GM18870 (cell line): ENCODE measurements at regions not wholly inside any gene's neighbourhood (a gene's known extent, or its start where the extent isn't known, plus 50 kb on each side); places are given as distances from the start of the nearest gene placed in this dataset.

Experiments
- ATAC-seq: cut with Tn5 transposase; IDR thresholded peaks from one replicate; pipeline ENCODE4 v1.9.1; 2021; ENCODE audit warnings: moderate library complexity; ENCODE audit not compliant: unreplicated experiment

DNA sequence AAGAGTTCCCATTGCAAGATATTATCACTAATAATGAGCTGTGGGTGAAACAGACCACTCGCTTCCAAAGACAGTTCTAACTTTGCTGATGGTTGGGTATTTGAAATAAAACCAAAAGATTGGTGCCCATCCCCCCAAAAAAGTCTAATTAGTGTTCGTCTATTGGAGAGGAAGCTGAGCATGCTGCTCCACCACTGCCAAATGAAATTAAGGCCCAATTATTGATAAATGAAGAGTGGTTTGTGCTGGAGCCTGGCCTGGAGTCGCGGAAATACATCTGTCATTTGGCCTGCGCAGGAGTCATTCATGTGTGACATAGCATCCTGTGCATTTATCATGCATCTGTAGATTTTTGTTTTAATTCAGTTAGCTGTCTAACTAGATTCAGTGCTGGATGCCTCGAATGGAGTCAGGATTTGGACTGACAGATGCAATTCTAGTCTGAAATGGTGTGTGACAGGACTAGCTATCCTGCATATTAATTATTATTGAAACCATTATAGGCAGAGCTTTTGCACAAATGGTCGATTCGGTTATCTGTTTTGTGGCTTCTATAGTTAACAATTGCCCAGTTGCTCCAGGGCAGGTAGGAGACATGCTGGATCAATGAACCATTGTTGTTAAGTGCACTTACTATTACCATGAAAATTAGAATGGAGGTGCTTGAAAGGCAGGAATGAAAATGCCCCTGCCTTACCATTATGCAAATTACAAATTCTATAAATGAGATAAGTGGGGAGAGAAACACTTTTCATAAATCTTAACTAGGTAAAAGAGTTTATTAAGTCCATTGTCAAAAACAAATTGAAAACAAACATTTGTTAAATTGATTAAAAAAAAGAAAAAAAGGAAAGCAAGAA, 450.4 kb upstream of the TCF4 start:
- no peak for ATAC-seq

DNA sequence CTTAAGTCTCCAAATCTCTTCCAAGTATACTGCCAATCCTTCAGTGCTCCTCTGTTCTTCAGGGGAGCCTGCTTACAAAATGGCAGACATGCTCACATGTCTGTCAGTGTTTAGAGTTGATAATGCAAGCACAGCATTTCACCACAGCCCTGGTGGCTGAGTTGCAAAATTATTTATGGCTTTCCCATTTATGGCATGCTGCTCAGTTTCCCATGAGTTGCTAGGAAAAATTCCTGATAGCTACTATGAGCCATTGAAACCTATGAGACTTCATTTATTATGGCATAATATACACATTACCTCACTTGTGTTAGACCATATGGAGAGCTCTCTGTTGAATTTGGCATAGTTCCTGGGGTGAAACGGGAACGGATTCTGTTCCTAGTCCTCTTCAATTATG, 448.7 kb upstream of the TCF4 start:
- ATAC-seq, result no peak

DNA sequence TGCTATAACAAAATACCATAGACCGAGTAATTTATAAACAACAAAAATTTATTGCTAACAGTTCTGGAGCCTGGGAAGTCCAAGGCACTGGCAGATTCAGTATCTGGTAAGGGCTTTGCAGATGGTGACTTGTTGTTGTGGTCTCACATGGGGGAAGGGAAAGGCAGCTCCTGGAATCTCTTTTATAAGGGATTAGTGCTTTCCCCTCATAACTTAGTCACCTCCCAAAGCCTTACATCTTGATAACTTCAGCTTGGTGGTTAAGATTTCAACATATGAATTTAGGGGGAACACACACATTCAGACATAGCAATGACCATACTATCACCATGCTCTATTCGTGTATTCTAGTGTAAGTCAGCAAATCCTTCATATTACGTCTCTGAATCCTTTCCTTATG, 447.6 kb upstream of the TCF4 start:
- no peak for ATAC-seq

DNA sequence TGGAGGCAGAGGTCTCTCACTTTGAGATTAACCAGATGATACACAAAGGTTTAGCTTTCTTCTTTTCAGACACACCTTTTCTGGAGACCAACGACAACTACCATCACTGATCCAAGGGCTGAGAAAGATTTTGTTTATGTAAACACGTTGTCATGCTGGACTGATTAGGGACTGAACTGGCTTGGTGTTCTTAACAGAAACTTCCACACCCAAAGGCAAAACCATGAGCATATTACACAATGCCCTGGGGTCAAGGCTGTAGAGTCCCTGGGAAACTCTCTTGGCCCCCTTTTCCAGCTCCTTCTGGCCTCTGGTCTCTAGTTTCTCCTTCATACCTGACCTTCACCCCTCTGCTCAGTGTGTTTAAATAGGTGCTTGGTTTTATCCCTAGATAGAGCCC, 447.0 kb upstream of the TCF4 start:
- no peak for ATAC-seq

DNA sequence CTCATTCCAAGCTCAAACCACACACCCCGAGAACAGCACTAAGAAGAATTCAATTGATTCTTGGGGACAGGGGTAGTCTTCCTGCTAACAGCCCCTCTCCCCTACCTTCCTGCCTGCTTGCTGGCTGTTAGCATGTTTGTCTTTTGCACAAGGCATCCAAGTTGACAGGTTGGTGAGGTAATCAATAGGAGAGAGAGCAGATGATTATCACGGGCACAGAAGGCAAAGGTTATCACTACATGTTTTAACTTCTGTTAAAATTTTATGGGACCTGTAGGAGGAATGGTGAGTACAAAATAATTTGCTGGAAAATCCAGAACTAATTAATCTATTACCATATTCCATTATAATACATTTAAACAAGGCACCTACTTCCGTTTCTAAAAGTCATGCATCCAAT, 442.1 kb upstream of the TCF4 start:
- ATAC-seq, result no peak

DNA sequence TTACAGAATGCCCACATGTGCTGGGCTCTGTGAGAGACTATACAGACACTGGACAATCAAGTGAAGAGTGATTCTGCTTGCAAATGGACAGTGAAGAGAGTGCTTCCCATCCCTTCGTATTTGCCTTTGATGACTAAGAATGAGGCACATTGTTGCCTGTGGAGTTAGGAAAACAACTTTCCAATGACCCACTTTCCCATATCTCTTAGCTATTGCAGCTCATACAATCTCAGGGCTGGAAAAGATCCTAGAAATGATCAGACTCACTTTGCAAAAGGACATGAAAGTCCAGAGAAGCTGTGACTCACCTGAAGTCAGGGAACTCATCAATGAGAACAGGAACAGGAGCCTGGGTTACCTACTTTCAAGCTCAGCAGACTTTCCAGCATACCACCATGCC, 440.5 kb upstream of the TCF4 start:
- no peak for ATAC-seq

DNA sequence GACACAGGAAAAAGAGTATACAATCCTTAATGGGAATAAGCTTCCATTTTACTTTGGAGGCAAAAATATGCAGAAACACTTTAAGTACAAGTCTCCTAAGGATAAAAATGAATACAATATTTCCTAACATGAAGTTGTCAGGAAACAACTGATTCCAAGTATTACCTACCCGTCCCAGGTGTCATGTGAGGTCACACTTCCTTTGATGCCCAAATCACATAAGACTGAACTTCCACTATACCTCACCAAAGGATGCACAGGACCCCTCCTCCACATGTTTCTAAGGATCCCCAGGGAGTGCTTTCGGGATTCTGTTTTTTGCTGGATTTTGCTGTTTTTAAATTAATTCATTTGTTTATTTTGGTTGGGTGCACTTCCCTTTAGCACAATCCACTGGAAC, 438.5 kb upstream of the TCF4 start:
- ATAC-seq, result no peak

DNA sequence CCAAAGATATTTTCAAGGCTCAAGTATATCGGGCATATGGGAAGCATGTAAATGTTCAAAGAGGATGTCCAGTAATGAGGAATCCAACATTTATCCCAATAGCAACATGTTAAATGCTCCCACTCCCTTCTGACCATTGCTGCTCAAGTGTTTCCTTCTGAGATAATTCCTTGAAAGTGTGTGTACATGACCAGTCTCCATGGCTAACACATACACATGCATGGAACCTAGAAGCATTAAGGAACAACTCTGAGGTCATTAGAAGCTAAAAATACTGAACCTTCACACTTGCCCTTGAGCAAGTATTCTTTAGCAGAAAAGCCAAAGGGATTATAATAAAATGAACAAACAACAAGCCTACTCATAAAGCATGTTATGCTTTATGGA, 433.8 kb upstream of the TCF4 start:
- ATAC-seq, result no peak

DNA sequence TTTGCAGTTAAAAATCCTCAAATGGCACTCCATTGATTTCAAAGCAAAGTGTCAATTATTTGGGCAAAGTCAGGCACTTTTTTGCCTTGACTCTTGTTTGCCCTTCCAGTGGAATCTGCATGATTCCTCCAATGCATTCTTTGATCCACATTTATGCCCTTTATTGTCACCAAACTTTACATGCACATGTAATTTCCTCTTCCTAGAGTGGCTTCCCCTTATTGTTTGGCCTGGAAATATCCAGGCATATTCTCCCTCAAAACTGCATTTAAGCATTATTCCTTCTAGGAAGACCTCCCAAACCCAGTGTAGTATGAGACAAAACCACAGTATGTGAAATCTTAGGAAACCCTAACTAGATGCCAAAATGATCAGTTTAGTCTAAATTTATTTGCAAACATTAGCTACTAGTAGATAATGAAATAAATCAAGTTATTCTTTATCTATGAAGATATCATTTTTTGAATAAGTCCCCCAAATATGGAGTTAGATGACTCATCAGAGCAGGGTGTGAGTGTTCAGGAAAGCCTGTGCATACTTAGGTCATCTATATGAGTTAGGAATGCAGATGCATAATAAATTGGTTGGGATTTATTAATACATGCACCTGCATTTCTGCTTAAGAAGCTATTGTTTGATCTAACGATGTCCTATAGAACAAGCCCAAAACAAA, 433.3 kb upstream of the TCF4 start:
- no peak for ATAC-seq

DNA sequence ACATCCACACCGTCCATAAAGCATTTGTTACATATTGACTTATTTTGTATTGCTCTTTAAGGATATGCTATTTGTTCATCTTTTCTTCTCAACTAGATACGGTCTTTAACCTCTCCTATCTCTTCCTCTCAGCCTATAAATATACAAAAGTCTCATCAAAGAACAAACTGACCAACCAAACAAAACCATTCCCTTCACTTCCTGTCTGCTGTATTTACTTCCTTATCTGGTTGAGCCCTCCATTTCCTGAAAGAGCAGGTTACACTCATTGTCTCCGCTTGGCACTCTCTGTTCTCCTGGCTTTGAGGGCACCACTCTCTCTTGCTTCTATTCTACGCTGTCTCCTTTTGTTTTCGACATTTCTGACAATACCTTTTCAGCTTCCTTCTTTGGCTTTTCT, 431.9 kb upstream of the TCF4 start:
- ATAC-seq, result no peak

DNA sequence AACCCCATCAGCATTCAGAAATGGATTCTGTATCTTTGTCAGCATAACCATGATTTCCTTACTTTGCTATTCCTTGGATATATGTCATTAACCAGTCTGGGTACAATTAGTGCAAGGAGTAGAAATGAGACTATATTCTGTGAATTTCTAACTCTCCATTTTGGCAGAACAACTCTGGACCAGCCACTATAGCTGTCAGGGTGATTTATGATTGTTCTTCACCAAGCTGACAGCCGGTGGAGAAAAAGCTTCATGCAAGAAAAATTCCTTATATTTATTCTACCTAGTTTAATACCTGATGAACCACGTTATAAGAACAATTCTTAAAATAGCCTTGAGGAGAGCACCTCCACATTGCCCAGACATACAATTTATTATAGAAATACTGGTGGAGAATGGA, 431.2 kb upstream of the TCF4 start:
- no peak for ATAC-seq

DNA sequence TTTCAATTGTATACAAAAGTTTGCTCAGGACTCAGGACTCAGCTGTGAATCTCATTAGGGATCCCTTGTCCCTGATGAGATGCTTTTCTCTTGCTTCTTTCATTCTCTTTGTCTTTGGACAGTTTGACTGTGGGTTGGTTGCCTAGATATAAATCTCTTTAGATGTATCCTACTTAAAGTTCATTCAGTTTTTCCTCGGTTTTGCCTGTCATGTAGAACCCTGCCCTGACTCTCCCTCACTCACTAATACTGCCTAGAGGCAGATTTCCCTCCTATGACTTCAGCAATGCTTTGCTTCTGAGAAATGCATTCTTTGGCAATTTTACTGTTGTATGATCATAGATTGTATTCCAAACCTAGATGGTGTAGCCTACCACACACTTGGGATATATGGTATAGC, 421.4 kb upstream of the TCF4 start:
- no peak for ATAC-seq

DNA sequence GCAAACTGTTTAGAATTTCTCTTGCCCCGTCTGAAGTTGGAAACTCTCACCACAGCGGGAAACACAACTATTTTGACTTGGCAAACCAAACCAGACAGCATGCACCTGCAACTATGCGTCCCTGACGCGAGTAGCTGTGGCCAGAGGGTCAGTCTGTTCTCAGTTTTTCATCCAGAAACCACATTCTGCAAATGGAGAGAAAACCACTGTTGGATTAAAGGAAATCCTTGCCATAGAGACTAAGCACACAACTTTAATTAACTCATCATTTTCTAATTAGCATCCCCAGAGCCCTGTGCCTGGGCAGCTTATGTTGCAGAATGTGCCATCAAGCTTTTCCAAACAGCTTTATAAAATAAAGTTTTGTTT, 415.7 kb upstream of the TCF4 start:
- no peak for ATAC-seq

DNA sequence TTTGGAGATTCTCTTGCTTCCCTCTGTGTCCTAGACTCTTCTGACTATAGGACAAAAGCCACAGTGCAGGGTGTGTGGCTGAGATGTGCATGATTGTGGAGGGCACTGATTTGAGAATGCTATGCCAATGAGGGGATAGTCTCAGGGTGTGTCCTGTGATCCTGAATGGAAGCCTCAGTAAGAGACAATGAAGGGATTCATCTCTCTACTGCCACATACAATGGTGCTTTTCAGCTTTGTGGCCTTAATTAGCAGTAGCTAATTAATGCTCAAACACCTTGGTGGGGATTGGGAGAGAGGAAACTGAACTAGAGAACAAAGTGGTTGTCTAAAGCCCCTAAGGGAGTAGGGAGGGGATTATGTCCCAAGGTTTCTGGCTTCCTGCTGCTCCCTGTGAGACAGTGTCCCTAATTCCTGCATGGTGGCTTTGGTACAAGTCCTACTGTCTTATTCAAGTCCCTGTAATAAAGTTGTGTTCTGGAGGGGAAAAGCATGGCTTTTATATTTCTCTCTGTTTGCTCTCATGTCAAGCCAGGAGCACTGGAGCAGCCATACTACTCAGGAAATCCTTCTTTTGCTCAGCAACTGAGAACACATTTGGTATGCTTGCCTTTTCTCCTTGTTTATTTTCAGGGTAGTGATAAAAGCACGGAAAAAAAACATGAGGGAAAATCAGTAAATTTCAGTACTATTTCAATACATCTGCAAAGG, 415.2 kb upstream of the TCF4 start:
- ATAC-seq, result no peak

DNA sequence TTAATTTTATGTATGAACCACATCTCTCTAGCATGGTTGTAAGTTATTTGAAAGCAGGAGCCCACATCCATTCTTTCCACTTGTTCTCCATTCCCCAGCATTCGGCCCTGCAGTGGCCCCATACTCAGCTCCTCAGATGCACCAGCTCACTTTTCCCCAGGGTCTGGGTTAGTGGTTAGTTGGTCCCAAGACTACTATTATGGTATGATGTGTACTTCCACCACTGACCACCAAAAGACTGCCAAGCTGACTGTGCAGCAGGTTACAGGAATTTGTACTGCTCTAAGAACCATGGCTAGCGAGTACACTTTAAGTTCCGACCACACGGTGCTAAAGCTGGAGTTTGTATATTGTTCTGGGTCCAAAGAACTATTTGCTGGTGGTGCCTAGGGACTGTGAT, 413.6 kb upstream of the TCF4 start:
- ATAC-seq, result no peak

DNA sequence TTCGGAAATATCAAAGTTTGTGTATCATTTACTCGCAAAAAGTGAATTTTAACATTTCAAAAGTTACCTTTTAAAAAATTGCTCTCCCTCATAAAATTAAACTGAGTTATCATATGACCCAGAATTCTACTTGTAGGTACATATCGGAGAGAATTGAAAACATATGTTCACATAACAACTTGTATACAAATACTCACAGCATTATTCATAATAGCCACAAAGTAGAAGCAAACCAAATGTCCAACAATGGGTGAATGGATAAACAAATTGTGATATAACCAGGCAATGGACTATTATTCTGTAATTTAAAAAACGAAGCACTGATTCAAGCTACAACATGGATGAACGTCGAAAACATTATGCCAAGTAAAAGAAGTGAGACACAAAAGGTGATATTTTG, 412.0 kb upstream of the TCF4 start:
- no peak for ATAC-seq

DNA sequence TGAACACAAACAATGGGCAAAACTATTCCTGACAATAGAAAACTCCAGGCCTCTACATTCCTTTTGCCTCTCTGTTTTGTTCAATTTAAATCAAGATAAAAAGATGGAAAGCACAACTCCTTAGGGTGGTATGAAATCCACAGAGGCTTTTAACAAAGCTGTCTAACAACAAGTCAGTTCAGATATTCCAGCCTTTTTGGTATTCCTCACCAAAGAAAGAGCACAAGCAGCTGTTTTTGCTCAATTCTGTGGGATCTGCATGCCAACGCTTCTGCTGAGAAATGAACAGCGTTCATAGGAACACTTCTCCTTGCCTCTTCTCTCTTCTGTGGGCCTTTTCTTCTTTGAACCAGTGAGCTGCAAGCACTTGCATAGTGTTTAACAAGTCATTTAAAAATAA, 411.6 kb upstream of the TCF4 start:
- ATAC-seq, result no peak

DNA sequence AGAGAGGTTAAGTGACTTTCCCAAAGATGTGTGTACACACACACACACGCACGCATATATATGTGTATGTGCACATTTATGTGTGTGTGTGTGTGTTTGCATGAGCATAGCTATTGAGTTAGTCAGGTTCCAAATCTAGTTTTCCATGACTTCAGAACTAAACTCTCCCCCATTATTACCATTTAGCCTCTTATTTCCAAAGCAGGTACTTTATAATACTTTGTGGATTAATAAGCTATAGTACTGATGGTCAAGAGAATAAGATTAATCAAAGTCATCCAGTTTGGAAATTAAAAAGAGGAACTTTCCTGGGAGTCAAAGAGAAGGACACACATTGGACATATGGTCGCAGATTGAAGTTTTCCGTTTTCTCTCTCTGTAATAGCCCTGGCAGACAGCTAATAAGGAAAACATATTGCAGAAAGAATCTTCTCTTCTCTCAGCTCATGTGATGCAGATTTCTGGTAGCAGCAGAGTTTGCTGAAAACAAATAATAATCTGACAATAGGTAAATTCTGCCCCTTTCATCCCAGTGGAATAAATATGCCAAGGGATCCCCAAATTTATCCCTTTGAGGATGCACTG, 410.9 kb upstream of the TCF4 start:
- no peak for ATAC-seq

DNA sequence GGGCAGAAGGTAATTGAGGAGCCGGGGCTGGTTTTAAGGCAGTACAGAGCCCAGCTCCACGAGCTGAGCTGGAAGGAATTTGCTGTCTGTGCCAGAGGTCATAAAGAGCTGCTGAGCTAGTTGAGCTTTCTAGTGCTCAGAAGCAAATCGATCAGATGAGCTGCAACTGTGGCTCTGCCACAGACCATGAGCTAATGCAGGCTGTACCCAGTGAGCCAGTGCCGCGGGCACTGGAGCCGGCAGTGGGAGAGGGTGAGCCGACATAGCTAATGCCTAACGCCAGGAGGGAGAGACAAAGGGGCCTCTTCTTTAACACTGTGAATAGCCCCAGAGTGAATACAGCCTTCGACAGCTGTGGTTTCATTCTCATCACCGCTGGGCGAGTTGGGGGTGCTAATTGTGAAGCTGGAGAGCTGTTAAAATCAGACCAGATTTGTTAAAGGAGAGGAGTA, 410.1 kb upstream of the TCF4 start:
- ATAC-seq, result no peak

DNA sequence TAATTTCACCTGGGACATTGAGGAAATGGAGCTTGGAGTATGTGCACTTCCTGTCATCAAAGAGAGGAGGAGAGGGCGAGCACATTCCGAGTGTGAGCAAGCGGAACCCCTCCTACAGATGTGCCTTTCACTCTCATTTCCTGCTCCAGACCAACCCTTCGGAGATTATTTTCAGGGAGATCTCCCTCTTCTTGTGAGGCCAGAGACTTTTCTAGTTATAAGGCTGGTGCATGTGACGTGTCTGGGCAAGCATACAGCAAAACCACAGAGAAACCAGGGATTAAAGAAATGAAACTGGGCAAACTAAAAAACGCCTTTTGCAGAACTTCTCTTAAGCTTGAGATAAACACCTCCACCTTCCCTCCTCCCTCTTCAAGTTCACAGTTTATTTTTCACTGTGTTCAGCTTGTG, 409.2 kb upstream of the TCF4 start:
- ATAC-seq, result peak; percentile 57

DNA sequence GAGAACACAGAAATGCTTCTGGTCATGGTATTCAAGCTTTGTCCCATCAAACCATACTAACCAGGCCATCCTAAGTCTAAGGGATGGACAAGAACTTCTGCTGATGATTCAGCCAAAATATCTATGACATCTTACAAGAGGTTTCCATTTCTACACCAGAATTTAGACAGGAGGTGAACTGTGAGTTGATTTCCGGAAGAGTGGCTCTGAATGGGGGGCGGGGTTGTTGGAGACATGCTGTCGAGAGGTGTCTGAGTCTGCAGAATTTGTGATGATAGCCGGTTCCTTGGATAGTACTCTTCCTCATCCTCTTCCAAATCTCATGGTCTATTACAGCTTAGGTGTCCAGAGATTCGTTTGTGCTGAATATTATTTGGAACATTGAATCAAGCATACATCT, 408.7 kb upstream of the TCF4 start:
- no peak for ATAC-seq

DNA sequence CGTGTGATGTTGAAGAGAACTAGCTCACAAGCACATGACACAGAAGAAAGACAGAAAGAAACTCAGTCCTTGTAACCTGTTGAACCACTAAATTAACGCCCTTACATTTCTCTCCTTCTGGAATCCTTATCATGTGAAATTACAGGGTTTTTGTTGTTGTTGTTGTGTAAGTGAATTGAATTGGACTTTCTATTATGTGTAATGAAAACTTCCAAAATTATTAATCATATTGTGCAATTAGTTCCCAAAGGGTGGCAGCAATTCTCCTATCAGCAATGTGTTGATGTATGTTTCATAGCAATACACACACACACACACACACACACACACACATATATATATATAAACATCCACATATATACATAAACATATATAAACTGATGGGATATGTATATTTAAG, 402.2 kb upstream of the TCF4 start:
- no peak for ATAC-seq
